Gastroesophageal sphincter (tissue), 3 donors: ENCODE measurements at regions not wholly inside any gene's neighbourhood (a gene's known extent, or its start where the extent isn't known, plus 50 kb on each side); places are given as distances from the start of the nearest gene placed in this dataset.

ENCODE experiments used
- CTCF ChIP-seq, 4 experiments: fragments of 200-600 bp in 2 of 4; fragments of 450-650 bp in 2 of 4; sonication (generic) in 1 of 4; IDR thresholded peaks; one replicate each; pipeline ENCODE4 v1.5.1; 2017 to 2019; ENCODE audit warnings: antibody characterized with exemption in 4 of 4, mild to moderate bottlenecking in 2 of 4, moderate library complexity in 2 of 4
- POLR2A ChIP-seq, 2 donors: fragments of 450-650 bp; IDR thresholded peaks; one replicate each; pipeline ENCODE4 v1.6.1; 2017; ENCODE audit warnings: antibody characterized with exemption in 2 of 2, mild to moderate bottlenecking in 2 of 2, moderate library complexity in 1 of 2
- POLR2AphosphoS5 ChIP-seq: sonication (generic); formaldehyde crosslinking; IDR thresholded peaks from one replicate; pipeline ENCODE4 v1.6.1; 2017; ENCODE audit warnings: antibody characterized with exemption

- TF ChIP-seq CTCF (IDR thresholded peaks at IDR 0.05) (no peak), POLR2A (IDR thresholded peaks at IDR 0.05) (no peak), POLR2AphosphoS5 (no peak)
Observed at GRCh38 chrX:142549923-142550322, 344.8 kb upstream of the MAGEC2 start.
